NCI-H2081 (cell line): ENCODE measurements at regions not wholly inside any gene's neighbourhood (a gene's known extent, or its start where the extent isn't known, plus 50 kb on each side); places are given as distances from the start of the nearest gene placed in this dataset.
A peak's percentile ranks its signal among the peaks of the same experiment; 100 is the strongest.
"Not testable (repeated sequence)": the region's sequence is repeated elsewhere in the genome, so short reads cannot be mapped to it uniquely, and the experiment has no call there.

ENCODE experiments used
- DNase-seq, 2 experiments: peaks; one replicate each; lab custom pipeline; 2025; lab: John Stamatoyannopoulos, UW

DNA sequence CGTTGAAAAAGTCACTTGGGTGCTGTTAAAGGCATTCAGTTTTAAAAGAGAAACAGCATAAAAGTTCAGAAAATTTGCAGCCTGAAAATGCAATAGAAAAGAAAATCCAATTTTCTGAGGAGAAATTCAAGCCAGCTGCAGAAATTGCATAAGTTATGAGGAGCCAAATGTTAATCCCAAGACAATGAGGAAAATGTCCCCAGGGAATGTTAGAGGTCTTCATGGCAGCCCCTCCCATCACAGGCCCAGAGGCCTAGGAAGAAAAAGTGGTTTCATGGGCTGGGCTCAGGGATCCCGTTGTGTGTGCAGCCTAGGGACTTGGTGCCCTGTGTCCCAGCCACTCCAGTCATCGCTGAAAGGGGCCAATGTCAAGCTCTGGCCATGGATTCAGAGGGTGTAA lies 1055.6 kb downstream of the DIPK2A start:
- not testable (repeated sequence) for DNase-seq

DNA sequence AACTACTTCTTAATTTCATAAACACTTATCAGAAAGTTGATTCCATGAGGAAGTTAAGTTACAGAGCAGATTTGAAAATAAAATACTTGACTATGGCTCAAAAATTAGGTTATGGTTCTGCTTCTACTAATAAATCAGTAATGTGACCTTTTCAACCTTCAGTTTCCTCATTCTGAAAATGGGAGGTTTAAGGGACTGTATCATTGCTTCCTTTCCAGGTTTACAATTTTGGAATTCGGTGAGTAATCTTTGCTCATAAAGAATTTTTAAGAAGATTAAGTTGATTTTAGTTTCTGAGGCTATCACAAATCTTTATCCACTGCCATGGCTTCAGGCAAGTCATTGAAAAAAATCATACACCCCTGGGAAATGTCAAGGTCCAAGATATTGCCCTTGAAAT lies 1061.2 kb downstream of the DIPK2A start:
- no peak for DNase-seq

DNA sequence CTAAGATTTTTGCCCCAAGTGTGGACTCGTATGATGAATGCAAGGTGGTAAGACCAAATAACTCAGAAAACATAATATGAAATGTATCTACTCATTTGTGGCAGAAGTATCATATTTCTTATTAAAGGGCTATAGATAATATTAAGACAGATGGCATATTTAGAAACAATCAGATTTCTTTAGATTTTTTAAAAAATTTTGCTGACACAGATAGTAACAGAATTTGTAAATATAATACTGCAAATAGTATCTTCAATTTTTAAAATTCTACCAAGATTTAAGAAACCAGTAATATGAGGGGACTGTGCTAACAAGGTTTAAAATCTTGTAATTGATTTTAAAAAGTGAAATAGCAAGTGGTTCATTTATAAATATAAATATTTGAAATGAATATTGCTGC lies 1064.1 kb downstream of the DIPK2A start:
- no peak for DNase-seq

DNA sequence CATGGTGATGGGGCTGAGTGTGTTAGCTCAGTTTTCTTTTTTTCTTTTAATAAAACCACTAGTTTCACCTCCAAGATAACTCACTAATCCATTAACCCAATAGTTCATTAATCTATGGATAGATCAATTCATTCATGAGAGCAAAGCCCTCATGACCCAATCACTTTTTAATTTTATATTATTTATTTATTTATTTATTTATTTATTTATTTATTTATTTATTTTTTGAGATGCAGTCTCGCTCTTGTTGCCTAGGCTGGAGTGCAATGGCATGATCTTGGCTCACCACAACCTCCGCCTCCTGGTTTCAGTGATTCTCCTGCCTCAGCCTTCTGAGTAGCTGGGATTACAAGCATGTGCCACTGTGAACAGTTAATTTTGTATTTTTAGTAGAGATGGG lies 1082.4 kb downstream of the DIPK2A start:
- DNase-seq, result not testable (repeated sequence)

DNA sequence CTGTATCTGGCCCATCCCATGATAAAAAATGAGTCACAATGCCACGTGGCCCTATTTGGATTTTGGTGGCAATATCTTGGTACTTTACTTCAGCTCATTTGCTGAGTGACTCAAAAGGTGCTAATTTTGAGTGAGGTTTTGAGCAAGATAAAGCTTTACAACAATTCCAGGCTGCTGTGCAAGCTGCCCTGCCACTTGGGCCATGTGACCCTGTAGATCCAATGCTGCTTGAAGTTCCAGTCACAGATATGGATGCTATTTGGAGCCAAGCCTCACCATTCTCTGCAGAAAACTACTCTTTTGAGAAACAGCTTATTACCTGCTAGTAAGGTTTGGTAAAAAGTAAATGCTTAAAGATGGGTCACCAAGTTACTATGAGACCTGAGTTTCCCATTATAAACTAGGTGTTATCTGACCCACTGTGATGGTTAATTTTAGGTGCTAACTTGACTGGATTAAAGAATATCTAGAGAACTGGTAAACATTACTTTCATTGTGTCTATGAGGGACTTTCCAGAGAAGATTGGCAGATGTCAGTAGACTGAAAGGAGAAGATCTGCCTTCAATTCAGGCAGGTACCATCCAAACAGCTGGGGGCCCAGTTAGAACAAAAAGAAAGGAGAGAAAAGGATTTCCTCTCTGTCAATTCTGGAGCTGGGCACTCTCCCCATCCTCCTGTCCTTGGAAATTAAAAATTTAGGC lies 1083.9 kb downstream of the DIPK2A start:
- no peak for DNase-seq

DNA sequence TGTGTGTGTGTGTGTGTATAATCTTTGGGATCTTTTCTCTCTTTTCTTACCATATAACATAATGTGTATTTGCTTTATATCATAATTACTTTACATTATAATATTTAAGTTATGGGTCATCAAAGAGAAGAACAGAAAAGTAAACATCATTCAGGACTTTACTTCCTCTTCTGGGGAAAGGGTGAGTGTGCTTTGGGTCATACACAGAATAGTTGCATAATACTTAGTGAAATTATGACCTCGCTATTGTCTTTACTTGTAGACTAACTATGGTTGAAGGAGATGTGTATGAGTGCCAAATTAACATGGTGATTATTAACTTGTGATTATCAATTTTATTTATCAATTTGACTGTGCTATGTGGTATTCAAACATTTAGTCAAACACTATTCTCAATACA lies 1086.9 kb downstream of the DIPK2A start:
- no peak for DNase-seq

DNA sequence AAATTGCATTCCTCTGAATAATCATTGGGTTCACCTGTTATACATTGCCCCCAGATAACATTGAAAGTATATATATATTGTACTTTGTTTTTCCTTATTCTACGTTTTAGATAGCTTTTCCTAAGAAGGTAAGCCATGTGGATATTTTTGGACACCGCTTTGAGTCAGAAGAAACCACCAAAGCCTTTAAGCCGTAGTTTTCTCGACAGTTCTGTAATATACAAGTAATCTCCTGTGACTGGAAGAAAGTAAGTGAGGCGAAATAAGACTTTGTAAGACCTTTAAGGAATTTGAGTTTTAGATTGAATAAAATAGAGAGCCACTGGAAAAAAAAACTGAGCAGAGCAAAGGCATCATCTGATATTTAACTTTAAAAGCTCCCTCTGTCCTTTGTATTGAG lies 1092.0 kb downstream of the DIPK2A start:
- no peak for DNase-seq

DNA sequence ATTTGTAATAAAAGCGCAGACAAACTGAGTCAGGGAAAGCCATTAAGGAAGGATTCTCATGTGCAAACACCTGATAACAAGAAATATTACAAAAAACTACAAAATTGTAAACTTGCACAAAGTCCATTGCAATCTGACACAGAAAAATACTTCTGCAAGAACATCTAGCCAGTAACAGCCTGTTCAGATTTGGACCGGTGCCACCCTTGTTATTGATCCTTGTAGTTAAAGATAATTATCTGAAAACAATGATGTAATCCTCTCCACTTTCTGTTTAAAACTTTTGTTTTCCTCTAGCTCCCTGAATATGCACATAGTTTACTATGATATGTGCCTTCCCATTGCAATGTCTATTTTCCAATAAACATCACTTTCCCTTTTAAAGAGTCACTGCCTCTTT lies 1090.2 kb downstream of the PLOD2 start:
- peak in 1 of 2 experiments; percentile 22 for DNase-seq

DNA sequence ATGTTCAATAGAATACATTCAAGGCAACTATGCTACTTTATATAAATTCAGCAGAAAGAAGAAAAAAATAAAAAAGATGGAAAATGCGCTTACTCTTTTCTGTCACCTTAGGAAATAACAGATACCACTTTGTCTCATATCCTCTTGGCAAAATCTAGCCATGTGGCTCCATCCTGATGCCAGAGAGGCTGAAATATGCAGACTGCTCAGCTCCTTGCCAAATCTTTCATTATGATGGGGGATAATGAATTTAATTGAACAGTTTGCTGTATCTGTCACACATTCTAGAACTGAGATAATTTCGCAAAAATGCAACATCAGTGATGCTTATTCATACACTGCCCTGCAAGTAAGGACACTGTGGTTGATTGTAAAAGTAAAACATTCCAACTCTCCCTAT lies 1081.5 kb downstream of the PLOD2 start:
- DNase-seq, result no peak

DNA sequence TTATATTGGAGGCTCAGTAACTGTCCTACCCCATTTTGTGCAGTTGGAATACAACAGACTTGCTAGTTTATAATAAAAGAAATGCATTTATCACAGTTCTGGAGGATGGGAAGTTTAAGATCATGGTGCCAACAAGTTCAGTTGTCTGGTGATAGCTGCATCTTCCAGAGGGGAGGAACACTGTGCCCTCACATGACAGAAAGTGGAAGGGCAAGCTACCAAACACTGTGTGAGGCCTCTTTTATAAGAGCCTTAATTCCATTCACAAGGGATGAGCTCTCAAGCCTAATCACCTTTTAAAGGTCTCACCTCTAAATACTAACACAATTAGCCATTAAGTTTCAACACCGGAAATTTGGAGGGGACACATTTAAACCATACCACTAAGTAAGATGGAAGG lies 1073.9 kb downstream of the PLOD2 start:
- no peak for DNase-seq

DNA sequence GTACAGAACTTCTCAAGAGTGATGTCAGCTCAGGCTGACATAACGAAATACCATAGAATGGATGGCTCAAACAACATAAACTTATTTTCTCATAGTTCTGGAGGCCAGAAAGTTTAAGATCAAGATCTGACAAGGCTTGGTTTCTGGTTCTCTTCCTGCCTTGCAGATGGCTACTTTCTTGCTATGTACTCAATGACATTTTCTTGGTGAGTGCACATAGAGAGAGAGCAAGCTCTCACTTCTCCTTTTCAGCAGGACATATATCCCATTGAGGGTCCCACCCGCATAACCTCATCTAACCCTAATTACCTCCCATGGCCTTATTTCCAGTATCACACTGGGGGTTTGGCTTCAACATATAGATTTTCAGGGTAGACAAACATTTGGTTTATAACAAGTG lies 1072.1 kb downstream of the PLOD2 start:
- DNase-seq, result no peak

DNA sequence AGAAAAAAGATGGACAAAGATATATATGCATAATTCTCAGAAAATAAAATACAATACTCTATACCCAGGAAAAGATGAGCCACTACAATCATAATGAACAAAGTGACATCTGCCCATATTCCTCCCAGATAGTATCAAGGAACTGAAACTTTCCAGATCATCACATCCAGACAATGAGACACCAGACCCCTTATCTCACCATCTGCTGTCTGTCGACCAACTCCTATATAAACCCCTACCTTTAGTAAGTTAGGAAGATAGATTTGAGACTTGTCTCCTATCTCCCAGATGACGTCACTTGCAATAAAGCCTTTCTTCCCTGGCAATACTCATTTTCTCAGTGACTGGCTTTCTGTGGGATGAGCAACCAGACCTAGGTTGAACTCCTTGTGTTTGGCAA lies 1071.6 kb downstream of the PLOD2 start:
- no peak for DNase-seq

DNA sequence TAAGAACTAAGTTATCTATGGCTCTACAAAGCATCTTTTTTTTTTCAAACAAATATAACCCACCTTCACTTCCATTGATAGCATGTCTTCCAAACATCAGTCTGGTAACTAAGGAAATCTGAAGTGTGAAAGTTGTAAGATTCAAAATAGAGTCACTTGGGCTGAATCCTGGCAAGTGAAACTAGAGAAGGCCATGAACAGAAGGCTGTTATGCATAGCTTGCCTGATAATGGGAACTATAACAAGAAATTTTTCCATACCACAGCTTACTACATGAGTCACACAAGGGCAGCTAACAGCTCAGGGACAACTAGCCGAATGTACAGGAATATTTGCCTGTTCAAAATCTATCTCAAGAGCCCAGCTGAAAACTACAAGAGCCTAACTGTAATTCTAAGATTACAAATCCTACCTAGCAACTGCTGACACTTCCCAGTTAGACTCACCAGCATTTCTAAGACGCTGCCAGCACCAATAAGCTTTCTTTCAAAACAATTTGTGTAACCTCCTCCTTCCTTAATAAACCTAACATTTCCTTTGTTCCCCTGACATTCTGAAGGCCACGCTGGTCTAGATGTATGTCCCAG lies 1066.5 kb downstream of the PLOD2 start:
- no peak for DNase-seq

DNA sequence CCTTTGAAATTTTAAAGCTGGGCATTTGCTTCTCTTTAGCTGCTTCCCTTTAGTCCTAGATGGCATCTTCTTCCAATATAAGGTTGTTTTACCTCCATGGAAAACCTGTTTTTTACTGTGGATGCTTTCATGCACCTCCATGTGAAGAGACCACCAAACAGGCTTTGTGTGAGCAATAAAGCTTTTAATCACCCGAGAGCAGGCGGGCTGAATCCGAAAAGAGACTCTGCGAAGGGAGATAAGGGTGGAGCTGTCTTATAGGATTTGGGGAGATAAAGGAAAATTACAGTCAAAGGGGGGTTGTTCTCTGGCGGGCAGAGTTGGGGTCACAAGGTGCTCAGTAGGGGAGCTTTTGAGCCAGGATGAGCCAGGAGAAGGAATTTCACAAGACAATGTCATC lies 1049.8 kb downstream of the PLOD2 start:
- not testable (repeated sequence) for DNase-seq

DNA sequence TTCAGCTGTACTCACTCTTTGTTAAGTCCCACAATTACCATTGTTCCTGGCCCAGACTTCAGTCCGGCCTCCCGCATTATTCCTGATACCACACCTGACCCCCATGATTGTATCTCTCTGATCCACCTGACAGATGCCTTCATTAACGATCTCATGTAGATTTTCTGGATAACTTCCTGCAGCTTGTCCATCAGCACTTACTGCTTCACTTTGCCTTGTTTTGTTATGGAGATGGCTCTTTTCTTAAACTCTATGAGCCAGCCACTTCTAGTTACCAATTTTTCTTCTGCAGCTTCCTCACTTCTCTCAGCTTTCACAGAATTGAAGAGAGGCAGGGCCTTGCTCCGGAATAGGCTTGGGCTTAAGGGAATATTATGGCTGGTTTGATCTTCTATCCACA lies 1044.2 kb downstream of the PLOD2 start:
- no peak for DNase-seq

DNA sequence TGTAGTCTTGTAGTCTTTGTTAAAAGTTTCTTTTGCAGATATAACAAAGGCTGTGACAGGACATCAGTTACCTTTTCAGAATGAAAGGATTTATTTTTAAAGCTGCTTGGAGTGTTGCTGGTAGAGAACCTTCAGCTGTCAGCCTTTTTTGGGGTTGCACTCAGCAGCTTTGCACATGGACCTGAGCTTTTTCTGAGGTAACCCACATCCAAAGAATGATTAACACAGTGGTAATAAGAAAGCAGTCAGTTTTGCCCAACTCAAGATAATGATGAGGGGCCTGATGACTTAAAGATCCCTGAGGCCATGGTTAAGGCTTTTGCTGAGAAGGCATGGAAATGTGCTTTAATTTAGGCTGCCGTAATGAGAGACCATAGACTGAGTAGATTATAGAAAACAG lies 1042.7 kb downstream of the PLOD2 start:
- DNase-seq, result no peak

DNA sequence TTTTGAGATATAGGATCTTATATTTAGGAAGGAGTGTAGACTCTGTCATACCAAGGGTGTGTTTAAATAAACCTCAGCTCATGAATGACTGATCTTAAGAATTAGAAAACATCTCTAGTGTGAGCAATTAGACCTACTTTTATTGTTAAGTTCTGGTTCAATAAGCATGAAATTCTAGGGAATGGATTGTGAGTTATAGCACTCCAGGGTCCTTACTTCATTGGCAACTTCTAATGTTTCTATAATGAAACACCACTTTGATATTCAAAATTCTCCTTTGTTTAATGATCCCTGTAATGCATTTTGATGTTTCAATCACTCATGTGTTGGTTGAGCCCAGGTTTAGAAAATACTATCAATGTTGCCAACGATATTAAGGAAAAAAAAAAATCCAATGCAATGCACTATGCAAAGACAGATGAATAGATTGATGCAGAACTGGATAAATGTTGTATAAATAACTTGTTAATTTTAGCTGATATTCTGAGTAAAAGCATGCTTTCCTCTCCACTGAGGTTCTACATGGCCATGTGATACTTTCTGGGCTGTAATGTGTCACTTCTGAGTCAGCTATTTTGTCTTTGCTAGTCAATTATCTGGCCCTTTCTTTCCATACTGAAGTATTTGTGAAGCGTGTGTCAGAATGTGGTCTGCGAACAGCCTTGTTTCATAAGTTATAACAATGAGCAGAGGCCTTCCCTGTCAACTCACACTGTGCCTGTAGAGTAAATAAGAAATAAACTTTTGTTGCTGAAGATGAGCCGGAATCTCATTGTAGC lies 1035.9 kb downstream of the PLOD2 start:
- DNase-seq, result no peak

DNA sequence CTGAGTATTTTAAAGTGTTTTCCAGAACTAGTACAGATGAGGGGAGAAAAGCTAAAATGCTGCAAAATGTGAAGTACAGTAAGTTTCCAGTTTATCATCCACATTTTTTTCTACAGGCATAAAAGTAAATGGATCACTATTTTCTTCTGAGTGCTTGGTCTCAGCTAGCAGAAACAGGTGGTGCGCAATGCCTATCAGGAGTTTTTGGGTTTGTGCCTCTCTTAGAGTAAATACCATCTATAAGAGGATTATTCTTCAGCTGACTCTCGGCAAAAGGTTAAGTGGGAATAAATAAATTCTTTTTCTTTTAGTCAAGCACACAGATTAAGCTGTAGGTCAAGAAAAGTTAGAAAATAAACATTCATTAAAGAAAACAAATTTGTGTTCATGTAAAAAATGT lies 1027.7 kb downstream of the PLOD2 start:
- no peak for DNase-seq

DNA sequence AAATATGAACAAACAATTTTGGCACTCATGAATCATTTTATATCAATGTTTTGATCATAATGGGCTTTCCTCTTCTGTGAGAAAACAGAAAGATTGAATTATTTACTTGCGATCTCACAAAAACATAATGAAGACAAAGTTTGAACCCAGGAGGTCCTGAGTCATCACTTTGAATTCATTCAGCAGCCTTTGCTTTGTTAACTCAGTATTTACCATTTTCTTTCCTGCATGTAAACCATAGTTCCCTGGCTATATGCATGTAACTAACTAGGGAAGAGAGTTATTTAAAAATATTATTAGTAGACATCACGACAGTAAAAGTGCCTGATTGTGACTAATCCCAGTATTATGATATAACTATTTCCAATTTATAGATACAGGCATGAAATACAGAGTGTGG lies 1026.2 kb downstream of the PLOD2 start:
- DNase-seq, result no peak

DNA sequence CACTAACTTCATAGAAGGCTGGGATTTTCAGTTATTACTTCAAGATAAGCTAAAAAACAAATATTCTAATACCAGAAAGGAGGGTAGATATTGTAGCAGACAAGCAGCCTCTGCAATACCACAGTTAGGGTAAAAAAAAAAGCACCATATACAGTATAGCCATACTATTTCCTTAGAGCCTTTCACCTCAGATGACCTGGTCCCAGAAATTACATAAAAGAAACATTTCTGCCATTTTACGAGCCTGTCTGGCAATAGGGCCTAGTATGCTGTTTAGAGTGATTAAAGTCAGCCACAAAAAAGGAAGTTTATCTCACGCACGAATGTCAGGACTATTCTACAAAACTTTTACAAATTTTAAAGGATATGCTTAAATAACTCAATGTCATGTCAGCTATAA lies 1016.6 kb downstream of the PLOD2 start:
- no peak for DNase-seq

DNA sequence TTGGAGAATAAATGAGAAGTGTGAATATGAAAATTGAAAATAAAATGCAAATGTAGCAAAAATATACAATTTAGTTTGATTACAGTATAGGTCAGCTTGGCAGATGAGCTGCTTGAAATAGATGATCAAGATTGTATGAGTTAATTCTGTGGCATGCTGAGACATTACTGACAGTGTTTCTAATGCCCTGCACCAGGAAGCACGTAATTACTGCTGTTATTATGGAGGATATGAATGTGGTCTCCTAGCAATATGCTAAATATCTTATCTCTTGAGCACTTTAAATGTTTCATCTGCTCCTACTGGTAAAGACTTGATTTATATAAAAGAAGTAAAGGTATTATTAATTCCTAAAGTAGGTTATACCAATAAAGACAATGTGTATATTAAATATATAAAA lies 1015.5 kb downstream of the PLOD2 start:
- DNase-seq, result peak; percentile 13 to 82

DNA sequence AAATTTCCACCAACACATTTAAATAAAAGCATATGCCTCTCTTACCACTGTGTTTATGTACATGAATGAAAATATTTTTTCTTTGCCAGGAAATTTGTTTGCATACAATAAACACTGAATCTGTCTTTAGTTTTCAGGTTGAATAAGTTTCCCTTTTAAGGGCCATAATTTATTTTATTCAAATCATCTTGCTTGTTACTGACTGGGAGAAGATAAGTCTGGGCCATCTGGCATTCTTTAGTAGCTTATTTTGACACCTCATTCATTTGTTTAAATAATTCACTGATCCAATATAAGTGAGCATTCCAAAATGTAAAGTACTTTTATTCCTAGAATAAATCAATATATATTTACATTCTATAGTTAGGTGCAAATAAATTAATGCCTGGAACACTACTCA lies 1001.3 kb downstream of the PLOD2 start:
- DNase-seq, result no peak

DNA sequence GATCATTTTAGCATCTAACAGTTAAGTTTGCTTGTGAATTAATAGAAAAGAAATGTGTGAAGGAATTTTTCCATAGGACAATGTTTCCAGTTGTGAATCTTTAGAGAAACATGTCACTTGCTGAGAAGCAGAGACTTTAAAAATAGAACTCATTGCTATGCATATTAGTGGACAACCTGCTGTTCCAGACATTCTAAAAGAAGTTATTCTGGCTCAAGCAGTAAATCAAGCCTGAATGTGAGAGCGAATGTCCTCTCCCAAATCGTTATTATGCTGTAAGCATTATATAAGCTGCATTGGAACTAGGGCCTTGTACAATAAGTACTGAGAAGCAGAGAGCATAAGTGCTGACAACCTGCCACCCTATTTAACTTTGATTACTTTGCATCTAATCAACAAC lies 990.9 kb downstream of the PLOD2 start:
- DNase-seq, result no peak
